HCT116 (cell line): ENCODE measurements at regions not wholly inside any gene's neighbourhood (a gene's known extent, or its start where the extent isn't known, plus 50 kb on each side); places are given as distances from the start of the nearest gene placed in this dataset.

Experiments
- EZH2 ChIP-seq: fragments of 200-600 bp; sonication (generic); IDR thresholded peaks from 2 replicates; pipeline ENCODE4 v1.6.1; 2017; ENCODE audit warnings: antibody characterized with exemption, mixed run types
- POLR2AphosphoS5 ChIP-seq: IDR thresholded peaks from 2 replicates; pipeline ENCODE4 v1.6.1; 2011; ENCODE audit warnings: mild to moderate bottlenecking, low read depth, low read length, moderate library complexity
- RAD21 ChIP-seq: IDR thresholded peaks from 2 replicates; pipeline ENCODE4 v1.6.1; 2012; ENCODE audit warnings: low read depth, mild to moderate bottlenecking
- SP1 ChIP-seq: IDR thresholded peaks from 2 replicates; pipeline ENCODE4 v1.6.1; 2012; ENCODE audit warnings: low read depth
- SRF ChIP-seq: IDR thresholded peaks from 2 replicates; pipeline ENCODE4 v1.6.1; 2012; ENCODE audit warnings: low read depth
- YY1 ChIP-seq: IDR thresholded peaks from 2 replicates; pipeline ENCODE4 v1.6.1; 2011; ENCODE audit warnings: low read length, low read depth, moderate library complexity, mild to moderate bottlenecking; ENCODE audit not compliant: insufficient replicate concordance; ENCODE audit errors: extremely low read depth
- TF ChIP-seq, protein P1 (sequence below), 3 experiments: fragments of 200-600 bp in 1 of 3; sonication (generic) in 1 of 3; IDR thresholded peaks in 2 of 3; conservative IDR thresholded peaks in 1 of 3; 2 replicates each; pipeline ENCODE4 v1.5.1; 2012 to 2017; ENCODE audit warnings: low read depth in 2 of 3, low read length in 2 of 3, antibody characterized with exemption in 1 of 3, borderline replicate concordance in 1 of 3, control low read depth in 1 of 3, mild to moderate bottlenecking in 1 of 3, mixed read lengths in 1 of 3, mixed run types in 1 of 3, moderate library complexity in 1 of 3; ENCODE audit not compliant: insufficient read depth in 1 of 3
- TF ChIP-seq, protein P2 (sequence below): IDR thresholded peaks from 2 replicates; pipeline ENCODE4 v1.6.1; 2012; ENCODE audit warnings: low read depth

DNA sequence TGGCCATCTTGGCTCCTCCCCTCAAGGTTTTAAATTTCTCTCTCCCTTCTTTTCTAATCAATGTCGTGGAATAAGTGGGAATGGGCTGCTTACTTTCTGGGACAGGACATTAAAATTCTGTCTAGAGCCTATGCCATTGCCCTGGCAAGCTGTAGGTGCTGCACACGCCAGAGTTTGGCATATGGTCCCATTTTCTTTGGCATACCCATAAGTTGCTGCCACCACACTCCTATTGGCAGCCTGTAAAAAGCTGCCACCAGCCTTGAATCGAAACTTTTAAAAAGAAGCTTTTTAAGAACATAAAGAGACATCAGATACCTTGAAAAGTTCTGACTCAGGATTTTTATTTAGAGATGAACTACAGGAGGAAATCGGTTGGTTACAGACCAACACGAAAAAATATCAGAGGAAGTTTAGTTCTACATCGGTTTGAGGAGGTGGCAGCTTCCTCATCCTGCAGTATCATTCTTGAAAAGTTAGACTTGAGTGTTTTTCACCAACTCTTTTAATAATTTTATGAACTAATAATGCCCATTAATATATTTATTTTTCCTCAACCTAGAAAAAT, 517.8 kb upstream of the ANO5 start:
- TF ChIP-seq RAD21 (no peak), SP1 (no peak), YY1 (no peak), EZH2 (no peak), SRF (no peak), POLR2AphosphoS5 (no peak)
- TF ChIP-seq, protein P1, sequence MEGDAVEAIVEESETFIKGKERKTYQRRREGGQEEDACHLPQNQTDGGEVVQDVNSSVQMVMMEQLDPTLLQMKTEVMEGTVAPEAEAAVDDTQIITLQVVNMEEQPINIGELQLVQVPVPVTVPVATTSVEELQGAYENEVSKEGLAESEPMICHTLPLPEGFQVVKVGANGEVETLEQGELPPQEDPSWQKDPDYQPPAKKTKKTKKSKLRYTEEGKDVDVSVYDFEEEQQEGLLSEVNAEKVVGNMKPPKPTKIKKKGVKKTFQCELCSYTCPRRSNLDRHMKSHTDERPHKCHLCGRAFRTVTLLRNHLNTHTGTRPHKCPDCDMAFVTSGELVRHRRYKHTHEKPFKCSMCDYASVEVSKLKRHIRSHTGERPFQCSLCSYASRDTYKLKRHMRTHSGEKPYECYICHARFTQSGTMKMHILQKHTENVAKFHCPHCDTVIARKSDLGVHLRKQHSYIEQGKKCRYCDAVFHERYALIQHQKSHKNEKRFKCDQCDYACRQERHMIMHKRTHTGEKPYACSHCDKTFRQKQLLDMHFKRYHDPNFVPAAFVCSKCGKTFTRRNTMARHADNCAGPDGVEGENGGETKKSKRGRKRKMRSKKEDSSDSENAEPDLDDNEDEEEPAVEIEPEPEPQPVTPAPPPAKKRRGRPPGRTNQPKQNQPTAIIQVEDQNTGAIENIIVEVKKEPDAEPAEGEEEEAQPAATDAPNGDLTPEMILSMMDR (IDR thresholded peaks at IDR 0.05 in 2 of 3, conservative IDR thresholded peaks at IDR 0.05 in 1 of 3; ENCODE audit: borderline replicate concordance in 1 of 3, insufficient read depth in 1 of 3, low read depth in 2 of 3, low read length in 2 of 3) = no peak
- TF ChIP-seq, protein P2, sequence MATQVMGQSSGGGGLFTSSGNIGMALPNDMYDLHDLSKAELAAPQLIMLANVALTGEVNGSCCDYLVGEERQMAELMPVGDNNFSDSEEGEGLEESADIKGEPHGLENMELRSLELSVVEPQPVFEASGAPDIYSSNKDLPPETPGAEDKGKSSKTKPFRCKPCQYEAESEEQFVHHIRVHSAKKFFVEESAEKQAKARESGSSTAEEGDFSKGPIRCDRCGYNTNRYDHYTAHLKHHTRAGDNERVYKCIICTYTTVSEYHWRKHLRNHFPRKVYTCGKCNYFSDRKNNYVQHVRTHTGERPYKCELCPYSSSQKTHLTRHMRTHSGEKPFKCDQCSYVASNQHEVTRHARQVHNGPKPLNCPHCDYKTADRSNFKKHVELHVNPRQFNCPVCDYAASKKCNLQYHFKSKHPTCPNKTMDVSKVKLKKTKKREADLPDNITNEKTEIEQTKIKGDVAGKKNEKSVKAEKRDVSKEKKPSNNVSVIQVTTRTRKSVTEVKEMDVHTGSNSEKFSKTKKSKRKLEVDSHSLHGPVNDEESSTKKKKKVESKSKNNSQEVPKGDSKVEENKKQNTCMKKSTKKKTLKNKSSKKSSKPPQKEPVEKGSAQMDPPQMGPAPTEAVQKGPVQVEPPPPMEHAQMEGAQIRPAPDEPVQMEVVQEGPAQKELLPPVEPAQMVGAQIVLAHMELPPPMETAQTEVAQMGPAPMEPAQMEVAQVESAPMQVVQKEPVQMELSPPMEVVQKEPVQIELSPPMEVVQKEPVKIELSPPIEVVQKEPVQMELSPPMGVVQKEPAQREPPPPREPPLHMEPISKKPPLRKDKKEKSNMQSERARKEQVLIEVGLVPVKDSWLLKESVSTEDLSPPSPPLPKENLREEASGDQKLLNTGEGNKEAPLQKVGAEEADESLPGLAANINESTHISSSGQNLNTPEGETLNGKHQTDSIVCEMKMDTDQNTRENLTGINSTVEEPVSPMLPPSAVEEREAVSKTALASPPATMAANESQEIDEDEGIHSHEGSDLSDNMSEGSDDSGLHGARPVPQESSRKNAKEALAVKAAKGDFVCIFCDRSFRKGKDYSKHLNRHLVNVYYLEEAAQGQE = no peak
